Bronchial epithelial cell (primary cell): ENCODE measurements at regions not wholly inside any gene's neighbourhood (a gene's known extent, or its start where the extent isn't known, plus 50 kb on each side); places are given as distances from the start of the nearest gene placed in this dataset.

Experiments
- DNase-seq: peaks from one replicate; pipeline ENCODE4 v3.0.0-alpha.2; 2010; ENCODE audit warnings: low read depth
- FAIRE-seq: peaks from 2 replicates; lab custom pipeline; 2011; peaks lifted over from hg19 to GRCh38; lab: Jason Lieb, UNC
- H3K27me3 ChIP-seq: 2 replicates; pipeline ENCODE4 v1.5.1; 2011; ENCODE audit warnings: low read length; ENCODE audit not compliant: control insufficient read depth, insufficient read depth
- H3K36me3 ChIP-seq: 2 replicates; pipeline ENCODE4 v1.5.1; 2011; ENCODE audit warnings: low read length; ENCODE audit not compliant: control insufficient read depth, insufficient read depth
- H3K4me3 ChIP-seq: 2 replicates; pipeline ENCODE4 v1.5.1; 2011; ENCODE audit warnings: mild to moderate bottlenecking, low read depth, low read length, control low read depth
- TF ChIP-seq, protein P1 (sequence below): IDR thresholded peaks from 2 replicates; pipeline ENCODE4 v1.5.1; 2011; ENCODE audit warnings: mild to moderate bottlenecking, moderate library complexity, low read length, control low read depth, inconsistent platforms; ENCODE audit not compliant: insufficient read depth, severe bottlenecking

DNA sequence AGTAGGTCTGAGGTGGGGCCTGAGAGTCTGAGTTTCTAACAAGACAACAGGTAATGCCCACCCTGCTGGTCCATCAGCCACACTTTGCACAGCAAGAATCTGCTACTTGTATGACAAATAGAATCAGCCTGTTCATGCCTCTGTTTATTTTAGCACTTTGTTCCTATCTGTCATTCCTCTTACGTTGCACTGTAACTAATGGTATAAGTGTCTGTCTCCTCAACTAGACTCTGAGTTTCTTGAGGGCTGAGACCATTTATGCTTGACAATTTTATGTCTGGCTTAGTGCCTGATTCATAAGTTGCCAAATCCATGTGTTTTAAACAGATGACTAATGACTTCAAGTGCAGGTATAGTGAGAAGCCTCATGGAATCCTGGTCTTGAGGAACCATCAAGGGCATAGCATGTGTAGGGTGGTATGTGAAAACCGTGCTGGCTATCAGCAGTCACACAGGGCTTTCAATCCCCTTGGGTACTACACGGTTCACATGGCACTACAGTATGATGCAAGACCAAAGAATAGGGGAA is 209.7 kb downstream of the C11orf91 start:
- TF ChIP-seq, protein P1, sequence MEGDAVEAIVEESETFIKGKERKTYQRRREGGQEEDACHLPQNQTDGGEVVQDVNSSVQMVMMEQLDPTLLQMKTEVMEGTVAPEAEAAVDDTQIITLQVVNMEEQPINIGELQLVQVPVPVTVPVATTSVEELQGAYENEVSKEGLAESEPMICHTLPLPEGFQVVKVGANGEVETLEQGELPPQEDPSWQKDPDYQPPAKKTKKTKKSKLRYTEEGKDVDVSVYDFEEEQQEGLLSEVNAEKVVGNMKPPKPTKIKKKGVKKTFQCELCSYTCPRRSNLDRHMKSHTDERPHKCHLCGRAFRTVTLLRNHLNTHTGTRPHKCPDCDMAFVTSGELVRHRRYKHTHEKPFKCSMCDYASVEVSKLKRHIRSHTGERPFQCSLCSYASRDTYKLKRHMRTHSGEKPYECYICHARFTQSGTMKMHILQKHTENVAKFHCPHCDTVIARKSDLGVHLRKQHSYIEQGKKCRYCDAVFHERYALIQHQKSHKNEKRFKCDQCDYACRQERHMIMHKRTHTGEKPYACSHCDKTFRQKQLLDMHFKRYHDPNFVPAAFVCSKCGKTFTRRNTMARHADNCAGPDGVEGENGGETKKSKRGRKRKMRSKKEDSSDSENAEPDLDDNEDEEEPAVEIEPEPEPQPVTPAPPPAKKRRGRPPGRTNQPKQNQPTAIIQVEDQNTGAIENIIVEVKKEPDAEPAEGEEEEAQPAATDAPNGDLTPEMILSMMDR, result no peak
- no peaks in the 10 kb centered on the region for H3K27me3 ChIP-seq
- H3K4me3 ChIP-seq, result no peak overlapping the region
- peak; percentile 74 for DNase-seq
- no peaks in the 10 kb centered on the region for H3K36me3 ChIP-seq
- FAIRE-seq, result no peak

DNA sequence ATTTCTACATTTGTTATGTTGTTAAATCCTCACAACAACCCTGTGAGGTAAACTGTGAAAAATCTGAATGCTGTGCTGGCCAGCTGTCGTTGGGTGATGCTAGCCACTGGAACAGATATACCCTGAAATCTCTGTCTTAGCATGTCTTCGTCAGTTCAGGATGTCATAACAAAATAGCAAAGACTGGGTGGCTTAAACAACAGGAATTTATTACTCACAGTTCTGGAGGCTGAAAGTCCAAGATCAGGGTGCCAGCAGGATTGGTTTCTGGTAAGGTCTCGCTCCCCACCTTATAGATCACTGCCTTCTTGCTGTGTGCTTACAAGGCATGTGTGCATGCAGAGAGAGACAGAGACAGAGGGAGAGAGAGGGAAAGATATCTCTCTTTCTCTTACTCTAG is 211.7 kb downstream of the C11orf91 start:
- H3K27me3 ChIP-seq, result no peaks in the 10 kb centered on the region
- FAIRE-seq, result no peak
- TF ChIP-seq, protein P1, result no peak

DNA sequence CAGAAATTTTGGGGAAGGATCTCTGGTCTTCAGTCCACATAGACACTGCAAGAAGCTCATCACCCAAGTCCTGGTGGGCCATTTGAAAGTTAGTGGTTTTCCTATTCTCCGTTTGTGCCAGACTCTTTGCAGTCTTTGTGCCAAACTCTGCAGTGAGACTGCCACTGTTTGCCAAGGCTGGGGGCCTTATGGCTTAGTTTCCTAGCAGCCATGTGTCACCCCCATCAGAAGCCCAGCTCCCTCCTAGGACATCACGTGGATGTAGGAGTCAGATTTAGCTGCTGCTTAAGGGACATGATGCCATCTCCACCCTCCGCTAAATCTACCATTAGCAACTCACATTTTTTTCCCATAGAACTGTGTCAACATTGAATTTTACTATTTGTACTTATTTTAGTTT is 220.0 kb downstream of the C11orf91 start:
- DNase-seq, result no peak
- Histone ChIP-seq H3K4me3 (no peak overlapping the region), H3K27me3 (peaks cover 1% of the 10 kb centered on the region), H3K36me3 (no peaks in the 10 kb centered on the region)
- TF ChIP-seq, protein P1, result no peak
- no peak for FAIRE-seq

More for the DNA sequence above, 211.7 kb downstream of the C11orf91 start:
- Histone ChIP-seq H3K4me3 (no peak overlapping the region), H3K36me3 (no peaks in the 10 kb centered on the region)
- DNase-seq, result no peak

DNA sequence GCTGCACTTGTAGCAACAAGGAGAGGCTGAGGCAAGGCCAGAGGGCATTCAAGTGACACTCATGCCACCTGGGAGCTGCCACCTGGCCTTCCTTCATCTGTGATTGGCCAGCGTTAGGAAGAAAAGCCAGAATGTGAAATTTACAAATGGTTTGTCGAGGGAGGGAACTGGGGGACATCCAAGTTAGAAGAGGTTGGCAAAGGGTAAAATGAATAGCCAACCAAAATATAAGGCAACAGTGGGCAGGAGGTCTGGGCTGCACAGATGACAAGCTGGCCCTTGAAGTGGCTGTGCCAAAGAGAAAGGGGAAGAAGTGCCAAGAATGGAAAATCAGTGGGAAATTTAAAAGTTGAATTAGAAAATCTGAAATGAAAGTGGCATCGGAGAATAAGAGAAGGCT is 221.4 kb downstream of the C11orf91 start:
- DNase-seq, result no peak
- Histone ChIP-seq H3K27me3 (peaks cover 1% of the 10 kb centered on the region), H3K4me3 (no peak overlapping the region), H3K36me3 (no peaks in the 10 kb centered on the region)
- no peak for FAIRE-seq
- TF ChIP-seq, protein P1, result no peak

DNA sequence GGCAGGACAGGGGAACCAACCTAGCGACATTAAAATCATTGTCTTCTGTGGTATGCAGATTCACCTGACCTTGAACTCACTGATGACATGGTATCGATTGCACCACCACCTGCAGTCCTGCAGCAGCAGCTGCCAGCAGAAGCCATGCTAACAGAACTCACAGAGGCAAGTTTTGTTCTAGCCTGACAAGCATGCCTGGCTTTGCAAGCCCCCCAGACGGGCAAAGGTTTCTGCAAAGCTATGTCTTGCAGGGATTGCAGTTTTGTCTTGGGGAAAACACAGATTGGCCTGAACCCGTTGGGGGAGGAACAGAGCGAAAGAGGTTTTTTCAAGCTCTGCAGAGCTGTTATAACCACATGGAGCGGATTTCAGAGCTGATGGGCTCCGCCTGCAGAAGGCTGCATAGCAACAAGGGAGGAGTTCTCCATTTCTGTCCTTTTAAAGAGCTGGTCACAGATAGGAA is 221.0 kb downstream of the HIPK3 start:
- Histone ChIP-seq H3K36me3 (no peaks in the 10 kb centered on the region), H3K27me3 (peaks cover 1% of the 10 kb centered on the region), H3K4me3 (no peak overlapping the region)
- TF ChIP-seq, protein P1, result no peak
- FAIRE-seq (peak; percentile 43), DNase-seq (no peak)
